ENCODE measurements at regions not wholly inside any gene's neighbourhood (a gene's known extent, or its start where the extent isn't known, plus 50 kb on each side); places are given as distances from the start of the nearest gene placed in this dataset.

- no peak for DNase-seq
These were observed 50.2 kb upstream of the SIRPG start for GRCh38 chr20:1707588-1708449.

Data from NCI-H2107 (cell line).